C4-2B (cell line): ENCODE measurements at regions not wholly inside any gene's neighbourhood (a gene's known extent, or its start where the extent isn't known, plus 50 kb on each side); places are given as distances from the start of the nearest gene placed in this dataset.

Experiments
- H3K27ac ChIP-seq: fragments of 450-650 bp; 2 replicates; pipeline ENCODE4 v1.5.1; 2017
- ZFX ChIP-seq: fragments of 450-650 bp; IDR thresholded peaks from 2 replicates; pipeline ENCODE4 v1.6.1; 2017
- TF ChIP-seq, protein P1 (sequence below): fragments of 450-650 bp; conservative IDR thresholded peaks from 2 replicates; pipeline ENCODE4 v1.5.1; 2017; ENCODE audit warnings: mild to moderate bottlenecking

GRCh38 chr7:46567858-46568257 is 646.8 kb upstream of the IGFBP3 start:
- no peak overlapping the region for H3K27ac ChIP-seq
- TF ChIP-seq, protein P1, sequence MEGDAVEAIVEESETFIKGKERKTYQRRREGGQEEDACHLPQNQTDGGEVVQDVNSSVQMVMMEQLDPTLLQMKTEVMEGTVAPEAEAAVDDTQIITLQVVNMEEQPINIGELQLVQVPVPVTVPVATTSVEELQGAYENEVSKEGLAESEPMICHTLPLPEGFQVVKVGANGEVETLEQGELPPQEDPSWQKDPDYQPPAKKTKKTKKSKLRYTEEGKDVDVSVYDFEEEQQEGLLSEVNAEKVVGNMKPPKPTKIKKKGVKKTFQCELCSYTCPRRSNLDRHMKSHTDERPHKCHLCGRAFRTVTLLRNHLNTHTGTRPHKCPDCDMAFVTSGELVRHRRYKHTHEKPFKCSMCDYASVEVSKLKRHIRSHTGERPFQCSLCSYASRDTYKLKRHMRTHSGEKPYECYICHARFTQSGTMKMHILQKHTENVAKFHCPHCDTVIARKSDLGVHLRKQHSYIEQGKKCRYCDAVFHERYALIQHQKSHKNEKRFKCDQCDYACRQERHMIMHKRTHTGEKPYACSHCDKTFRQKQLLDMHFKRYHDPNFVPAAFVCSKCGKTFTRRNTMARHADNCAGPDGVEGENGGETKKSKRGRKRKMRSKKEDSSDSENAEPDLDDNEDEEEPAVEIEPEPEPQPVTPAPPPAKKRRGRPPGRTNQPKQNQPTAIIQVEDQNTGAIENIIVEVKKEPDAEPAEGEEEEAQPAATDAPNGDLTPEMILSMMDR, result no peak
- no peak for TF ChIP-seq ZFX

DNA sequence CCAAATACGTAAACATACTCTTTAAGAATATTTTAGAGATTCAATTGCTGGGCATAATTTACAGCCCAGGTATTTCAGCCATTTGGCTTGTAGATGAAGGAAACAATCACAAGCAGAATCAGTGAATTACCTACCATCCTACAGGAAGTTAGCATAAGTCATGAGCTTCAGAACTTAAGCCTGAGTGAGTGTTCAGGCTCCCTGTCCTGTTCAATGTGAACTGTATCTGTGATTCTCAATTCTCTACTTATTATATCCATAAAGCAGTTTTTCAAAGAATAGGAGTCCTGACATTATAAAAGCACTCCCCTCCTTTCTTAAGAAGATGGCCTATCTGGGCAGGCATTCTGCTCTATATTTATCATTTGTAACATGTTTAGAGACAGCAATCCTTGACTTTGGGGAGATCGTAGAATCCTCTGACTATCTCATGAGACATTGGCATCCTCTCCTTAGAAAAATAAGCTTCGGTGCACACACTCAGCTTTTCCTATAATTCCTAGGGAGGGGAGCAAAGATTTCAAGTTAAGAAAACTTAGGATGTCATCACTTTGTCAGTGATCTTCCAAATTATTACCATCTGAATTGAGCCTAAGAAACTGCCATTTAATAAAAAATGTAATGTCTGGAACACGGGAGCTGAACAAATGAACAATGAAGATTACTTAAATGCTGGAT is 645.2 kb upstream of the IGFBP3 start:
- no peak overlapping the region for H3K27ac ChIP-seq
- TF ChIP-seq, protein P1, result no peak
- TF ChIP-seq ZFX, result no peak

GRCh38 chr7:46565253-46566096 is 644.4 kb upstream of the IGFBP3 start:
- H3K27ac ChIP-seq, result no peak overlapping the region
- no peak for TF ChIP-seq ZFX
- TF ChIP-seq, protein P1, result no peak

DNA sequence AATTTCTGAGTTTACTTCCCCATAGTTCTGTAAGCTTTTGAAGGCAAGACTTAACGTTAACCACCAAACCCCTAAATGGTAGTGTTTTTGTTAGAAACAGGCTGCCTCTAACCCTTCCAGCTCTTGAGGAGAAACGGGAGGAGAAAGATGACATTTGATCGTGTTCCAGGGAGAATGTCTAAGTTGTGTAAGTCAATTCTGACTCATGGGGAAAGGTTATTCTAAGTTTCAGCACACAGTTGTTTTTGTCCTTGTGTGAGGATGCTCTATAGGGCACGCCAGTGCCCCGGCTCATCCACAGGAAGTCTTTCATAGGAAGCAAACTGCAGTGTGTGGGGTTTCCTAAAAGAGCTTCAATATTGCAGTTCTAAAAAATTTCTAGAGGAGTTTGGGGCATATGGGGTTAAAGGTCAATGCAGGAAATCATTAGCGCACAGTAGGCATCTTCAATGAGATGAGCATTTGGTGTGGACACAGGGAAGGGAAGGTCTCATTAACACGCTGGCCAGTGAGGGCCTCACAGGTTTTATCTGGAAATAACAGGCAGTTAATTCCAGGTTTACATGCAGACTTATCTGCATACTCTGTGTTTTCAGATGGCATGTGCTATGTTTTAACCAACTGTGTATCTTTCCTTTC is 638.2 kb upstream of the IGFBP3 start:
- no peak for TF ChIP-seq ZFX
- TF ChIP-seq, protein P1, result no peak
- no peak overlapping the region for H3K27ac ChIP-seq

- no peak overlapping the region; the same call in 1 of the 2 replicates for H3K27ac ChIP-seq
- TF ChIP-seq, protein P1, result no peak
- no peak for TF ChIP-seq ZFX
Measured at GRCh38 chr7:46558482-46559193, 637.6 kb upstream of the IGFBP3 start.

DNA sequence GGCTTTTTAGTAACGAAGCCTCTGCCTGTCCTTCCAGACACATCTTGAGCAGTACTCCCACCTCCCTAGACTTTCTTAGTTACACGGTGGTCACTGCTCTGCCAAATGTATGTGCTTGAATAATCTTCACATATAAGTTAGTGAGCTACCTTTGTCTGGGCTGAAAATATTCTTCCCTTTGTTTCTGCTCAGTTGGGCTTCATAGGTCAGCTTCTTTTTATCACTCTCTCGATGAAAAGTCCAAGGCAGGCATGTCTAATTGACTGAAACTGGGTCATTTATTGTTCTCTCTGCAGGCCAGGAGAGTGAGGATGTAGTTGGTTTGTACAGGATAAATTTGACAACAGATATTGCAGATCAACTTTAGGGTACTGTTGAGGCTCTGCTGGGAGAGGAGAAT is 636.7 kb upstream of the IGFBP3 start:
- H3K27ac ChIP-seq, result peak overlapping the region; percentile 55; the same call in 1 of the 2 replicates
- TF ChIP-seq, protein P1, result no peak
- no peak for TF ChIP-seq ZFX
